ENCODE measurements at regions not wholly inside any gene's neighbourhood (a gene's known extent, or its start where the extent isn't known, plus 50 kb on each side); places are given as distances from the start of the nearest gene placed in this dataset.

GRCh38 chr1:193736507-193736906 is 550.1 kb upstream of the B3GALT2 start:
- no peaks in the 10 kb centered on the region for H3K9me3 ChIP-seq (ENCODE audit: control insufficient read depth, insufficient read depth, low read length)
- no peak for TF ChIP-seq CTCF (IDR thresholded peaks at IDR 0.05)
- Mint-ChIP-seq H3K36me3 (no peaks in the 10 kb centered on the region), H3K4me1 (no peaks in the 10 kb centered on the region), H3K9me3 (no peaks in the 10 kb centered on the region), H3K27ac (no peak overlapping the region), H3K27me3 (ENCODE audit: low read depth in 2 of 2) (no peaks in the 10 kb centered on the region), H3K4me3 (no peak overlapping the region)
- intact Hi-C loops (cut with micrococcal nuclease), result no loop called here
- no peak for DNase-seq
- no peak for ATAC-seq
- H3K4me3 ChIP-seq (ENCODE audit: low read length), result no peak overlapping the region
- H3K36me3 ChIP-seq (ENCODE audit: control insufficient read depth, insufficient read depth, low read length), result no peaks in the 10 kb centered on the region
- no peaks in the 10 kb centered on the region for H3K27me3 ChIP-seq (ENCODE audit: control insufficient read depth, insufficient read depth, low read length)
- no peaks in the 10 kb centered on the region for H3K4me1 ChIP-seq (ENCODE audit: control insufficient read depth, insufficient read depth, low read length)
- WGBS (ENCODE audit: insufficient coverage), result 90% methylated on average over 2 of the region's 3 CpGs
- no peak overlapping the region for H3K27ac ChIP-seq (ENCODE audit: low read length)

GRCh38 chr1:193733674-193734073 is 547.3 kb upstream of the B3GALT2 start:
- H3K27me3 Mint-ChIP-seq (ENCODE audit: low read depth in 2 of 2), result no peaks in the 10 kb centered on the region

GRCh38 chr1:193730017-193730416 is 543.6 kb upstream of the B3GALT2 start:
- Mint-ChIP-seq H3K27me3 (ENCODE audit: low read depth in 2 of 2) (no peaks in the 10 kb centered on the region), H3K36me3 (no peaks in the 10 kb centered on the region), H3K27ac (no peak overlapping the region), H3K4me1 (peaks cover 0 to 11% of the 10 kb centered on the region in 2 donors), H3K4me3 (no peak overlapping the region), H3K9me3 (no peaks in the 10 kb centered on the region)
- Histone ChIP-seq H3K4me3 (ENCODE audit: low read length) (no peak overlapping the region), H3K27me3 (ENCODE audit: control insufficient read depth, insufficient read depth, low read length) (no peaks in the 10 kb centered on the region), H3K27ac (ENCODE audit: low read length) (no peak overlapping the region), H3K4me1 (ENCODE audit: control insufficient read depth, insufficient read depth, low read length) (no peaks in the 10 kb centered on the region), H3K9me3 (ENCODE audit: control insufficient read depth, insufficient read depth, low read length) (no peaks in the 10 kb centered on the region), H3K36me3 (ENCODE audit: control insufficient read depth, insufficient read depth, low read length) (no peaks in the 10 kb centered on the region)
- DNase-seq (no peak), ATAC-seq (no peak)
- intact Hi-C loops (cut with micrococcal nuclease), result no loop called here
- WGBS (ENCODE audit: insufficient coverage), result 79% methylated on average over 3 of the region's 3 CpGs
- no peak for TF ChIP-seq CTCF (IDR thresholded peaks at IDR 0.05)

More at GRCh38 chr1:193733674-193734073, 547.3 kb upstream of the B3GALT2 start:
- Histone ChIP-seq H3K9me3 (ENCODE audit: control insufficient read depth, insufficient read depth, low read length) (no peaks in the 10 kb centered on the region), H3K4me3 (ENCODE audit: low read length) (no peak overlapping the region), H3K27me3 (ENCODE audit: control insufficient read depth, insufficient read depth, low read length) (no peaks in the 10 kb centered on the region), H3K27ac (ENCODE audit: low read length) (no peak overlapping the region), H3K4me1 (ENCODE audit: control insufficient read depth, insufficient read depth, low read length) (no peaks in the 10 kb centered on the region), H3K36me3 (ENCODE audit: control insufficient read depth, insufficient read depth, low read length) (no peaks in the 10 kb centered on the region)
- DNase-seq (no peak), ATAC-seq (no peak)
- 88% methylated on average over 1 of the region's 3 CpGs for WGBS (ENCODE audit: insufficient coverage)
- H3K4me1 Mint-ChIP-seq, result no peaks in the 10 kb centered on the region
- no peak for TF ChIP-seq CTCF (IDR thresholded peaks at IDR 0.05)
- H3K36me3 Mint-ChIP-seq, result no peaks in the 10 kb centered on the region
- H3K9me3 Mint-ChIP-seq, result no peaks in the 10 kb centered on the region
- intact Hi-C loops (cut with micrococcal nuclease), result no loop called here
- no peak overlapping the region for H3K4me3 Mint-ChIP-seq
- no peak overlapping the region for H3K27ac Mint-ChIP-seq

- Mint-ChIP-seq H3K36me3 (no peaks in the 10 kb centered on the region), H3K4me1 (peaks cover 0 to 11% of the 10 kb centered on the region in 2 donors), H3K9me3 (no peaks in the 10 kb centered on the region), H3K4me3 (no peak overlapping the region), H3K27me3 (ENCODE audit: low read depth in 2 of 2) (no peaks in the 10 kb centered on the region), H3K27ac (no peak overlapping the region)
- Histone ChIP-seq H3K4me3 (ENCODE audit: low read length) (no peak overlapping the region), H3K4me1 (ENCODE audit: control insufficient read depth, insufficient read depth, low read length) (no peaks in the 10 kb centered on the region), H3K27ac (ENCODE audit: low read length) (no peak overlapping the region), H3K27me3 (ENCODE audit: control insufficient read depth, insufficient read depth, low read length) (no peaks in the 10 kb centered on the region), H3K9me3 (ENCODE audit: control insufficient read depth, insufficient read depth, low read length) (no peaks in the 10 kb centered on the region), H3K36me3 (ENCODE audit: control insufficient read depth, insufficient read depth, low read length) (no peaks in the 10 kb centered on the region)
- no peak for TF ChIP-seq CTCF (IDR thresholded peaks at IDR 0.05)
- DNase-seq (no peak), ATAC-seq (no peak)
- intact Hi-C loops (cut with micrococcal nuclease), result no loop called here
- 80% methylated on average over 1 of the region's 2 CpGs for WGBS (ENCODE audit: insufficient coverage)
Observed at GRCh38 chr1:193729429-193729828, 543.0 kb upstream of the B3GALT2 start.

Data from natural killer cell (primary cell).